GM23338 (cell line): ENCODE measurements at regions not wholly inside any gene's neighbourhood (a gene's known extent, or its start where the extent isn't known, plus 50 kb on each side); places are given as distances from the start of the nearest gene placed in this dataset.

Source experiments
- CTCF ChIP-seq, 2 experiments: fragments of 200-600 bp in 1 of 2; sonication (generic) in 1 of 2; conservative IDR thresholded peaks; 2 replicates each; pipeline versions ENCODE4 v1.5.1 to v1.6.1; 2016 to 2017; ENCODE audit warnings: antibody characterized with exemption in 2 of 2, low read depth in 2 of 2, mild to moderate bottlenecking in 2 of 2, moderate library complexity in 1 of 2
- EZH2 ChIP-seq: fragments of 200-600 bp; sonication (generic); IDR thresholded peaks from one replicate; pipeline ENCODE4 v1.8.0; 2017; ENCODE audit warnings: antibody characterized with exemption, mild to moderate bottlenecking, low read depth; ENCODE audit not compliant: unreplicated experiment
- JUNB ChIP-seq: IDR thresholded peaks from one replicate; pipeline ENCODE4 v1.6.1; 2016; ENCODE audit warnings: antibody characterized with exemption; ENCODE audit not compliant: unreplicated experiment
- NANOG ChIP-seq: IDR thresholded peaks from 2 replicates; pipeline ENCODE4 v1.6.1; 2016; ENCODE audit warnings: antibody characterized with exemption, borderline replicate concordance
- POLR2AphosphoS5 ChIP-seq: IDR thresholded peaks from 2 replicates; pipeline ENCODE4 v1.6.1; 2016; ENCODE audit warnings: antibody characterized with exemption, low read depth
- STAT1 ChIP-seq: IDR thresholded peaks from one replicate; pipeline ENCODE4 v1.6.1; 2016; ENCODE audit warnings: antibody characterized with exemption; ENCODE audit not compliant: unreplicated experiment
- TF ChIP-seq, protein P1 (sequence below): IDR thresholded peaks from one replicate; pipeline ENCODE4 v1.6.1; 2018; ENCODE audit warnings: antibody characterized with exemption; ENCODE audit not compliant: unreplicated experiment
- TF ChIP-seq, protein P2 (sequence below): IDR thresholded peaks from 2 replicates; pipeline ENCODE4 v1.6.1; 2016; ENCODE audit warnings: antibody characterized with exemption

- no peak for TF ChIP-seq CTCF (conservative IDR thresholded peaks at IDR 0.05; ENCODE audit: low read depth in 2 of 2)
- TF ChIP-seq POLR2AphosphoS5: no peak
- TF ChIP-seq JUNB: no peak
- TF ChIP-seq, protein P1, sequence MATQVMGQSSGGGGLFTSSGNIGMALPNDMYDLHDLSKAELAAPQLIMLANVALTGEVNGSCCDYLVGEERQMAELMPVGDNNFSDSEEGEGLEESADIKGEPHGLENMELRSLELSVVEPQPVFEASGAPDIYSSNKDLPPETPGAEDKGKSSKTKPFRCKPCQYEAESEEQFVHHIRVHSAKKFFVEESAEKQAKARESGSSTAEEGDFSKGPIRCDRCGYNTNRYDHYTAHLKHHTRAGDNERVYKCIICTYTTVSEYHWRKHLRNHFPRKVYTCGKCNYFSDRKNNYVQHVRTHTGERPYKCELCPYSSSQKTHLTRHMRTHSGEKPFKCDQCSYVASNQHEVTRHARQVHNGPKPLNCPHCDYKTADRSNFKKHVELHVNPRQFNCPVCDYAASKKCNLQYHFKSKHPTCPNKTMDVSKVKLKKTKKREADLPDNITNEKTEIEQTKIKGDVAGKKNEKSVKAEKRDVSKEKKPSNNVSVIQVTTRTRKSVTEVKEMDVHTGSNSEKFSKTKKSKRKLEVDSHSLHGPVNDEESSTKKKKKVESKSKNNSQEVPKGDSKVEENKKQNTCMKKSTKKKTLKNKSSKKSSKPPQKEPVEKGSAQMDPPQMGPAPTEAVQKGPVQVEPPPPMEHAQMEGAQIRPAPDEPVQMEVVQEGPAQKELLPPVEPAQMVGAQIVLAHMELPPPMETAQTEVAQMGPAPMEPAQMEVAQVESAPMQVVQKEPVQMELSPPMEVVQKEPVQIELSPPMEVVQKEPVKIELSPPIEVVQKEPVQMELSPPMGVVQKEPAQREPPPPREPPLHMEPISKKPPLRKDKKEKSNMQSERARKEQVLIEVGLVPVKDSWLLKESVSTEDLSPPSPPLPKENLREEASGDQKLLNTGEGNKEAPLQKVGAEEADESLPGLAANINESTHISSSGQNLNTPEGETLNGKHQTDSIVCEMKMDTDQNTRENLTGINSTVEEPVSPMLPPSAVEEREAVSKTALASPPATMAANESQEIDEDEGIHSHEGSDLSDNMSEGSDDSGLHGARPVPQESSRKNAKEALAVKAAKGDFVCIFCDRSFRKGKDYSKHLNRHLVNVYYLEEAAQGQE: no peak
- TF ChIP-seq NANOG: no peak
- no peak for TF ChIP-seq EZH2
- no peak for TF ChIP-seq STAT1
- TF ChIP-seq, protein P2, sequence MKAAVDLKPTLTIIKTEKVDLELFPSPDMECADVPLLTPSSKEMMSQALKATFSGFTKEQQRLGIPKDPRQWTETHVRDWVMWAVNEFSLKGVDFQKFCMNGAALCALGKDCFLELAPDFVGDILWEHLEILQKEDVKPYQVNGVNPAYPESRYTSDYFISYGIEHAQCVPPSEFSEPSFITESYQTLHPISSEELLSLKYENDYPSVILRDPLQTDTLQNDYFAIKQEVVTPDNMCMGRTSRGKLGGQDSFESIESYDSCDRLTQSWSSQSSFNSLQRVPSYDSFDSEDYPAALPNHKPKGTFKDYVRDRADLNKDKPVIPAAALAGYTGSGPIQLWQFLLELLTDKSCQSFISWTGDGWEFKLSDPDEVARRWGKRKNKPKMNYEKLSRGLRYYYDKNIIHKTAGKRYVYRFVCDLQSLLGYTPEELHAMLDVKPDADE: no peak
Measured at GRCh38 chr11:121884626-121885025, 231.4 kb downstream of the BLID start.
